Stimulated activated CD4-positive, alpha-beta T cell treated with anti-CD3 and anti-CD28 coated beads, Interleukin-15, amount 100 ng/mL, for 24 hours (primary cell): ENCODE measurements at regions not wholly inside any gene's neighbourhood (a gene's known extent, or its start where the extent isn't known, plus 50 kb on each side); places are given as distances from the start of the nearest gene placed in this dataset.

Experiments
- DNase-seq: peaks from one replicate; pipeline ENCODE4 v3.0.0-alpha.2; 2020

DNA sequence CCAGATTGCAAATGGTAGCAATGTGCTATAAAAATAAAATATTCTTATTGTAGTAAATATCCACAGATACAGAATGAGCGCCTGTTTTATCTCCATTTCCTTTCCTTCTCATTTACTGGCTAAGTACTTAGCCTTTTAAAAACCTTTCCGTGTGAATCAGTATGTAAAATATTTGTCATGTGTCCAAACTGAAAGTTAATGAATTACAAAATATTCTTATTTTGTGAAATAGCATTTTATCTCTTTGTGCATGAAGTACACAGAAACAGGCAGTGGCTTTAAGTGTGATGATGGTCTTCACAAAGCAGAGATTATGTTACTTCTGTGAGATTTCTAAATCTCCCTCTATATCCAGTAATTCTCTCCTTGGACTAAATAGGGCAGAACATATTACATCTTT is 56.7 kb upstream of the KIAA1217 start:
- no peak for DNase-seq

DNA sequence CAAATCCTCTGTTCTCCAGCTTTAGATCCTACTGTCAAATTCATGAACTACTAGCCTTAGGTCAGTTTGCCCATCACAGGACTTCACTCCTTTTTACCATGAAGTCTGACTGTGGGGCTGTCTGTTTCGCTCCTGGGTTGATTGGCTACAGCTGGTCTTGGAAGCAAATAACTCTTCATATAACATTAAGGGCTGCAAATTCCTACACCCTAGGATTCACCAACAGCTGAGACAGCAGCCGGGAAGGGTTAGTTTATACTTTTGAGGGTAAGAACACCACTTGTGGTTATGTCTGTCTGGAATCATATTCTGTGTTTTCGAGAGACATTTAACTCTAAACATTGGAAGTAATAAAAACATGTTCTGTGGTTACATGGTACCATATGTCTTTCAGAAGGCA is 55.9 kb upstream of the KIAA1217 start:
- DNase-seq, result no peak

DNA sequence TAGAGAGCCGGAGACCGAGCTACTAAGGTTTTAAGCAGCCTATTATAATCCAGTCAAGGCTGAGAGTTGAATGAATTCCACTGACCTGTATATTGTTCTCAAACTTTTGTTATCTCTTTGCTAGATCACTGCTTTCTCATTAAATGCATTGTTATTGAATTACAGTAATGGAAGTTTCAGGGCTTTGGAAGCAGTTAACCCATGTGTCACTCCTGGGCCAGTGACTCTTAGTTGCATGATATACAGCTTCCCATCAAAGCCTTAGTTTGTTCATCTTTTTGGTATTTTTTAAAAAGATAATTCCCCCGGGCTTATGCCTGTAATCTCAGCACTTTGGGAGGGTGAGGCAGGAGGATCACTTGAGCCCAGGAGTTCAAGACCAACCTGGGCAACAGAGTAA is 55.4 kb upstream of the KIAA1217 start:
- DNase-seq, result no peak

DNA sequence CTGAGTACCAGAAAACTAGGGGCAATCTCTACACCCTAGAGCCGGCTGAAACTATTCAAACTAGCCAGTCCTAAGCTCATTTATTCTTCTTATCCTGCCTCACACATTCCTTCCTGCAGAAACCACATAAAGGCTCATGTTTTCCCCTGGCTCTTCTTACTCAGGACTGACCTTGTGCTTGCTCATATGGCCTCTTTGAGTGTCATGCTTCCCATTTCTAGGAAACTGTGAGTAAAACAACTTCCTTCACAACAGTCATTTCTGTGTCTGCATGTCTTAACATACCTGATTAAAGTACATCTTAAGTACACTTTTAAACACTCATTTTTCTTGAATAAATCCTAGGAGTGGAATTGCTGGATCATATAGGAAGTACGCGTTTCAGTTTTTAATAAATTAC is 52.3 kb upstream of the KIAA1217 start:
- no peak for DNase-seq

DNA sequence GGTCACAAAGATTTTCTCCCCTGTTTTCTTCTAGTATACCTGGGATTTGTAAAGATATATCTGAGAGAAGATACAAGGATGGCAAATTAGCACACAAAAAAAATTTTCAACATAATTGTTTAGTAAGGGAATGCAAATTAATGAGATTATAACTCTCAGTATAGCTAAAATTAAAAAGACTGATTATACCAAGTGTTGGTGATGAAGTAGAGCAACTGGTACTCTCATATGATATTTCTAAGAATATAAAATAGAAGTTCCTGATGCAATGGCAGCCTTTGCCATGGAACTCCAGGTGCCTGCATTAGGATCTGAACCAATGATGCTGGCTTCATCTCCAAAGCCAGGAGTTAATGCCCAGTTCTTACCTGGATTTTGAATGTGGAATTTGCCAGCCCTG is 51.4 kb upstream of the KIAA1217 start:
- no peak for DNase-seq
